ENCODE measurements at regions not wholly inside any gene's neighbourhood (a gene's known extent, or its start where the extent isn't known, plus 50 kb on each side); places are given as distances from the start of the nearest gene placed in this dataset.
A peak's percentile ranks its signal among the peaks of the same experiment; 100 is the strongest.

- H4K20me1 ChIP-seq (ENCODE audit: insufficient read depth, low read length) = no peaks in the 10 kb centered on the region
- H2AK5ac ChIP-seq (ENCODE audit: low read depth, low read length) = peak overlapping the region; percentile 51; the same call in 1 of the 2 replicates
- H4K91ac ChIP-seq (ENCODE audit: insufficient read depth, low read depth, low read length) = no peak overlapping the region
- H3K79me1 ChIP-seq (ENCODE audit: low read depth in 1 of 2, low read length in 2 of 2) = 0 out of 4 replicates have a peak, but pooled peaks cover 0 to 3% of the 10 kb centered on the region in 2 experiments
- no peak overlapping the region for H3K9ac ChIP-seq (ENCODE audit: low read depth, low read length)
- DNase-seq = no peak
- no peak overlapping the region for H3K4me2 ChIP-seq (ENCODE audit: low read depth, low read length)
- H3K4me1 ChIP-seq (ENCODE audit: control insufficient read depth, insufficient read depth, low read length) = peaks cover 11% of the 10 kb centered on the region
- H3K9me1 ChIP-seq (ENCODE audit: insufficient read depth, low read length) = peaks cover 21% of the 10 kb centered on the region
- peak overlapping the region; percentile 13 for H2AK9ac ChIP-seq (replicated peaks; ENCODE audit: low read depth, low read length, poor library complexity)
- no peak overlapping the region for H2BK120ac ChIP-seq (ENCODE audit: low read depth, low read length)
- H4K5ac ChIP-seq (ENCODE audit: low read depth, low read length) = no peak overlapping the region
- intact Hi-C loops (cut with micrococcal nuclease) (no loop called here), dilution Hi-C loops (cut with HindIII; ENCODE audit: low sequenced_read_pairs, unreplicated experiment) (no loop called here), in situ Hi-C loops (cut with MboI; ENCODE audit: low sequenced_read_pairs) (no loop called here)
- no peak overlapping the region for H3K4ac ChIP-seq (ENCODE audit: low read depth, low read length)
- H3K4me3 ChIP-seq (ENCODE audit: insufficient read depth, low read depth, low read length) = no peak overlapping the region
- no peak for ATAC-seq (ENCODE audit: low read depth)
- no TSS peak for BruUV-seq (replicated peaks)
- no peak overlapping the region for H4K8ac ChIP-seq (ENCODE audit: low read depth in 2 of 2, low read length in 2 of 2)
- no peak overlapping the region for H2AFZ ChIP-seq (replicated peaks; ENCODE audit: low read length, poor library complexity)
- CTCF ChIA-PET = no interaction called here
- no peak overlapping the region for H3K23ac ChIP-seq (ENCODE audit: low read depth, low read length)
- H3K27ac ChIP-seq (ENCODE audit: insufficient read depth, low read length) = no peak overlapping the region
- no peaks in the 10 kb centered on the region for H3K9me3 ChIP-seq (ENCODE audit: control insufficient read depth, insufficient read depth, low read length)
- H3K18ac ChIP-seq (ENCODE audit: low read depth, low read length) = no peak overlapping the region
- H3K36me3 ChIP-seq (ENCODE audit: control insufficient read depth, insufficient read depth, low read length) = no peaks in the 10 kb centered on the region
- H2BK20ac ChIP-seq (ENCODE audit: low read depth, low read length) = 0 out of 2 replicates have a peak overlapping the region, but pooled peaks have one; percentile 12
- H2BK5ac ChIP-seq (ENCODE audit: low read depth, low read length, poor library complexity, severe bottlenecking) = no peak overlapping the region
- POLR2A ChIA-PET (ENCODE audit: unreplicated experiment) = no interaction called here
- 83% methylated on average over 1 of the region's 10 CpGs; no CpG with 5 or more reads in 1 of the 2 experiments for WGBS, 2 experiments (ENCODE audit: extremely low coverage in 2 of 2, insufficient read length in 1 of 2)
- peak overlapping the region; percentile 14; the same call in 1 of the 2 replicates for H3K14ac ChIP-seq (replicated peaks; ENCODE audit: low read depth, low read length)
- H3K56ac ChIP-seq (ENCODE audit: extremely low read depth, insufficient read depth, low read length) = no peak overlapping the region
- H2BK15ac ChIP-seq (ENCODE audit: low read depth, low read length) = no peak overlapping the region
- H3K27me3 ChIP-seq (ENCODE audit: control insufficient read depth, insufficient read depth, low read length) = no peaks in the 10 kb centered on the region
- TF ChIP-seq CEBPB (IDR thresholded peaks at IDR 0.05; ENCODE audit: low read depth, low read length) (no peak), MXI1 (IDR thresholded peaks at IDR 0.05; ENCODE audit: borderline replicate concordance, low read depth, low read length) (no peak), MAZ (IDR thresholded peaks at IDR 0.05; ENCODE audit: borderline replicate concordance, low read depth, low read length) (no peak), NFE2L2 (IDR thresholded peaks at IDR 0.05; ENCODE audit: low read depth, low read length) (no peak), CHD1 (IDR thresholded peaks at IDR 0.05; ENCODE audit: low read depth, low read length) (no peak), RCOR1 (IDR thresholded peaks at IDR 0.05; ENCODE audit: insufficient replicate concordance, low read length) (no peak), BHLHE40 (IDR thresholded peaks at IDR 0.05; ENCODE audit: low read depth, low read length) (no peak), CTCF (conservative IDR thresholded peaks at IDR 0.05; ENCODE audit: low read depth, low read length) (no peak), RFX5 (IDR thresholded peaks at IDR 0.05; ENCODE audit: low read depth, low read length) (no peak), SMC3 (IDR thresholded peaks at IDR 0.05; ENCODE audit: low read depth, low read length) (no peak), MAFK (IDR thresholded peaks at IDR 0.05; ENCODE audit: low read depth, low read length) (no peak), RAD21 (IDR thresholded peaks at IDR 0.05; ENCODE audit: low read length) (no peak)
- TF ChIP-seq, protein P1, sequence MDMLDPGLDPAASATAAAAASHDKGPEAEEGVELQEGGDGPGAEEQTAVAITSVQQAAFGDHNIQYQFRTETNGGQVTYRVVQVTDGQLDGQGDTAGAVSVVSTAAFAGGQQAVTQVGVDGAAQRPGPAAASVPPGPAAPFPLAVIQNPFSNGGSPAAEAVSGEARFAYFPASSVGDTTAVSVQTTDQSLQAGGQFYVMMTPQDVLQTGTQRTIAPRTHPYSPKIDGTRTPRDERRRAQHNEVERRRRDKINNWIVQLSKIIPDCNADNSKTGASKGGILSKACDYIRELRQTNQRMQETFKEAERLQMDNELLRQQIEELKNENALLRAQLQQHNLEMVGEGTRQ (IDR thresholded peaks at IDR 0.05; ENCODE audit: low read depth, low read length) = no peak
- TF ChIP-seq, protein P2, sequence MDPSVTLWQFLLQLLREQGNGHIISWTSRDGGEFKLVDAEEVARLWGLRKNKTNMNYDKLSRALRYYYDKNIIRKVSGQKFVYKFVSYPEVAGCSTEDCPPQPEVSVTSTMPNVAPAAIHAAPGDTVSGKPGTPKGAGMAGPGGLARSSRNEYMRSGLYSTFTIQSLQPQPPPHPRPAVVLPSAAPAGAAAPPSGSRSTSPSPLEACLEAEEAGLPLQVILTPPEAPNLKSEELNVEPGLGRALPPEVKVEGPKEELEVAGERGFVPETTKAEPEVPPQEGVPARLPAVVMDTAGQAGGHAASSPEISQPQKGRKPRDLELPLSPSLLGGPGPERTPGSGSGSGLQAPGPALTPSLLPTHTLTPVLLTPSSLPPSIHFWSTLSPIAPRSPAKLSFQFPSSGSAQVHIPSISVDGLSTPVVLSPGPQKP (IDR thresholded peaks at IDR 0.05; ENCODE audit: borderline replicate concordance, low read depth, low read length) = no peak
Observed at GRCh38 chr9:113646946-113647914, 183.7 kb downstream of the RGS3 start.

Data from IMR-90 (cell line).